ENCODE measurements at regions not wholly inside any gene's neighbourhood (a gene's known extent, or its start where the extent isn't known, plus 50 kb on each side); places are given as distances from the start of the nearest gene placed in this dataset.
A peak's percentile ranks its signal among the peaks of the same experiment; 100 is the strongest.

- Histone ChIP-seq H4K20me1 (ENCODE audit: insufficient read depth, low read depth, low read length) (no peaks in the 10 kb centered on the region), H3K9ac (ENCODE audit: low read length) (no peak overlapping the region), H3K4me3 (ENCODE audit: low read length) (no peak overlapping the region), H3K79me2 (ENCODE audit: low read length) (no peaks in the 10 kb centered on the region), H3K4me2 (ENCODE audit: low read depth, low read length, poor library complexity, severe bottlenecking) (no peak overlapping the region), H3K36me3 (ENCODE audit: insufficient read depth, low read length) (no peaks in the 10 kb centered on the region), H3K4me1 (ENCODE audit: low read length) (no peaks in the 10 kb centered on the region), H3K9me3 (ENCODE audit: low read length) (no peaks in the 10 kb centered on the region), H3K9me2 (replicated peaks; ENCODE audit: insufficient read depth, low read length) (no peaks in the 10 kb centered on the region), H3K27me3 (ENCODE audit: low read length) (no peaks in the 10 kb centered on the region), H3K27ac (ENCODE audit: low read length) (no peak overlapping the region), H2AFZ (ENCODE audit: low read length) (no peak overlapping the region)
- peak; percentile 81 for DNase-seq
Observed at GRCh38 chr1:78839704-78840277, 166.7 kb downstream of the ADGRL4 start.

Measured in Karpas-422 (cell line).